A549 (cell line): ENCODE measurements at regions not wholly inside any gene's neighbourhood (a gene's known extent, or its start where the extent isn't known, plus 50 kb on each side); places are given as distances from the start of the nearest gene placed in this dataset.

Source experiments
- CHD2 ChIP-seq: fragments of 150-350 bp; IDR thresholded peaks from 2 replicates; pipeline ENCODE4 v1.6.1; 2014; ENCODE audit warnings: low read length; ENCODE audit not compliant: partially characterized antibody
- RFX5 ChIP-seq: fragments of 450-650 bp; IDR thresholded peaks from 2 replicates; pipeline ENCODE4 v1.7.1; 2014; ENCODE audit warnings: antibody characterized with exemption, mild to moderate bottlenecking, moderate library complexity
- ZNF302 ChIP-seq: fragments of 250-450 bp; sonication (Bioruptor Pico); IDR thresholded peaks from 2 replicates; pipeline ENCODE4 v1.9.0; 2021; ENCODE audit warnings: inconsistent platforms, mild to moderate bottlenecking, moderate library complexity
- TF ChIP-seq, protein P1 (sequence below): fragments of 450-650 bp; IDR thresholded peaks from 2 replicates; pipeline ENCODE4 v1.6.1; 2014; ENCODE audit warnings: antibody characterized with exemption

DNA sequence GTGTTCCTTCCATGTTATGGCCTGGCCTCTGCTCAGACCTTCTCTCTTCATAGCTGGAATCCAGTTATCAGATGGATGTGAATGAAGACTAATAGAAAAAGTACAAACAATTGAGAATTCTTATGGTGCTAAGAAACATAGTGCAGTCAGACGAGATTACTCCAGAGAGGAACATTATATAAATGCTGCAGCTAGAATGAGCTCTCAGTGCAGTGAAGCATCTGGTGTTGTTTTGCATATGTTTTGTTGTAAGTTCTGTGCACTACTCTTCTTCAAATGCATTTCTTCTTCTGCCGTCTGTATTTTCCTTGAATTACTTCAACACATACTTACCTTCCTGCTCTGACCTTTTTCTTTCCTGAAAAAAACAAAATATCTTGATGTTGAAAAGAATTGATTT lies 602.4 kb upstream of the CDH18 start:
- TF ChIP-seq, protein P1, sequence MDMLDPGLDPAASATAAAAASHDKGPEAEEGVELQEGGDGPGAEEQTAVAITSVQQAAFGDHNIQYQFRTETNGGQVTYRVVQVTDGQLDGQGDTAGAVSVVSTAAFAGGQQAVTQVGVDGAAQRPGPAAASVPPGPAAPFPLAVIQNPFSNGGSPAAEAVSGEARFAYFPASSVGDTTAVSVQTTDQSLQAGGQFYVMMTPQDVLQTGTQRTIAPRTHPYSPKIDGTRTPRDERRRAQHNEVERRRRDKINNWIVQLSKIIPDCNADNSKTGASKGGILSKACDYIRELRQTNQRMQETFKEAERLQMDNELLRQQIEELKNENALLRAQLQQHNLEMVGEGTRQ, result no peak
- TF ChIP-seq ZNF302 (no peak), RFX5 (no peak), CHD2 (no peak)
